Suprapubic skin (tissue), 4 donors: ENCODE measurements at regions not wholly inside any gene's neighbourhood (a gene's known extent, or its start where the extent isn't known, plus 50 kb on each side); places are given as distances from the start of the nearest gene placed in this dataset.

Source experiments
- CTCF ChIP-seq, 2 donors: fragments of 200-600 bp in 1 of 2; fragments of 450-650 bp in 1 of 2; sonication (generic) in 1 of 2; IDR thresholded peaks; one replicate each; pipeline ENCODE4 v1.5.1; 2016 to 2019; ENCODE audit warnings: antibody characterized with exemption in 2 of 2, mild to moderate bottlenecking in 1 of 2, moderate library complexity in 1 of 2
- POLR2A ChIP-seq, 2 donors: fragments of 450-650 bp; IDR thresholded peaks; one replicate each; pipeline ENCODE4 v1.6.1; 2017; ENCODE audit warnings: antibody characterized with exemption in 2 of 2, mild to moderate bottlenecking in 2 of 2, moderate library complexity in 2 of 2
- POLR2AphosphoS5 ChIP-seq, 3 donors: sonication (generic); formaldehyde crosslinking; IDR thresholded peaks; one replicate each; pipeline ENCODE4 v1.6.1; 2017; ENCODE audit warnings: antibody characterized with exemption in 3 of 3

DNA sequence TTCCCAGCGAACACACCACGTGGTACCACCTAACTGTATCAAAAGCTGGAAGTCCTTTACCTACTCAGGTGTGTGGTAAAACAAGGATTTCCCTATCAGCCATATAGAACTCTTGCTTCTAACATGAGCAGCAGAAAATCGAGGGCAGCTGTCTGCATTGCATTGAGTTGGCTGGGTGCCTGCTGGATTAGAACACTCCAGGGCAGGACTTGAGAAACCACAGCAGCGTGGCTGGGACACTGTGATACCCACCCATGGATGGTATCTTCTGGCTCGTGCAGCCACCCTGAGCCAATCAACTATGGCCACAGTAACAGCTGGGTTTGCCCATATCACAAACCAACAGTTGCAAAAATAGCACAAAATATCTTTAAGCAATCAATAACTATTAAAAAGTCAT lies 188.3 kb downstream of the FBXO15 start:
- TF ChIP-seq POLR2A (IDR thresholded peaks at IDR 0.05) (no peak), CTCF (IDR thresholded peaks at IDR 0.05) (no peak), POLR2AphosphoS5 (IDR thresholded peaks at IDR 0.05) (no peak)
